ENCODE measurements at regions not wholly inside any gene's neighbourhood (a gene's known extent, or its start where the extent isn't known, plus 50 kb on each side); places are given as distances from the start of the nearest gene placed in this dataset.
A peak's percentile ranks its signal among the peaks of the same experiment; 100 is the strongest.

GRCh38 chr18:45169610-45170009 lies 445.7 kb upstream of the SLC14A2 start:
- DNase-seq = no peak

GRCh38 chr18:45171679-45172191 lies 443.5 kb upstream of the SLC14A2 start:
- DNase-seq = no peak

GRCh38 chr18:45173327-45173726 lies 441.9 kb upstream of the SLC14A2 start:
- DNase-seq = no peak

- no peak for DNase-seq
These were observed 441.3 kb upstream of the SLC14A2 start for GRCh38 chr18:45173799-45174519.

GRCh38 chr18:45174629-45175136 lies 440.6 kb upstream of the SLC14A2 start:
- no peak for DNase-seq

- no peak for DNase-seq
These were observed 439.8 kb upstream of the SLC14A2 start for GRCh38 chr18:45175511-45175910.

- no peak for DNase-seq
These were observed 428.4 kb upstream of the SLC14A2 start for GRCh38 chr18:45186832-45187231.

- no peak for DNase-seq
These were observed 423.5 kb upstream of the SLC14A2 start for GRCh38 chr18:45191795-45192194.

- no peak for DNase-seq
These were observed 417.7 kb upstream of the SLC14A2 start for GRCh38 chr18:45197526-45197970.

- DNase-seq = no peak
These were observed 416.8 kb upstream of the SLC14A2 start for GRCh38 chr18:45198526-45198925.

- no peak for DNase-seq
These were observed 414.2 kb upstream of the SLC14A2 start for GRCh38 chr18:45201029-45201428.

GRCh38 chr18:45201489-45201888 lies 413.8 kb upstream of the SLC14A2 start:
- DNase-seq = no peak

- DNase-seq = no peak
These were observed 413.2 kb upstream of the SLC14A2 start for GRCh38 chr18:45202061-45202460.

GRCh38 chr18:45203677-45204076 lies 411.6 kb upstream of the SLC14A2 start:
- DNase-seq = no peak

GRCh38 chr18:45207328-45207727 lies 407.9 kb upstream of the SLC14A2 start:
- no peak for DNase-seq

GRCh38 chr18:45208164-45208563 lies 407.1 kb upstream of the SLC14A2 start:
- DNase-seq = no peak

- peak; percentile 4 for DNase-seq
These were observed 402.9 kb upstream of the SLC14A2 start for GRCh38 chr18:45212181-45213039.

GRCh38 chr18:45213040-45213333 lies 402.3 kb upstream of the SLC14A2 start:
- no peak for DNase-seq

- DNase-seq = no peak
These were observed 396.8 kb upstream of the SLC14A2 start for GRCh38 chr18:45218436-45218835.

GRCh38 chr18:45221363-45221762 lies 393.9 kb upstream of the SLC14A2 start:
- DNase-seq = no peak

- DNase-seq = no peak
These were observed 393.1 kb upstream of the SLC14A2 start for GRCh38 chr18:45222180-45222579.

- DNase-seq = no peak
These were observed 388.1 kb upstream of the SLC14A2 start for GRCh38 chr18:45227001-45227742.

Data from occipital lobe (tissue), 1 donor.